T-cell (primary cell): ENCODE measurements at regions not wholly inside any gene's neighbourhood (a gene's known extent, or its start where the extent isn't known, plus 50 kb on each side); places are given as distances from the start of the nearest gene placed in this dataset.
"Not testable (repeated sequence)": the region's sequence is repeated elsewhere in the genome, so short reads cannot be mapped to it uniquely, and the experiment has no call there.

Experiments used
- ATAC-seq, 4 experiments: fragments of 200-7000 bp in 3 of 4; fragments of 150-1000 bp in 1 of 4; cut with Tn5 transposase; replicated peaks in 1 of 4; 1 replicate in 3 of 4; 2 replicates in 1 of 4; pipeline ENCODE4 v1.10.0; 2021; ENCODE audit warnings: moderate library complexity in 3 of 4, mild to moderate bottlenecking in 2 of 4, moderate number of reproducible peaks in 1 of 4
- CTCF ChIA-PET, 2 donors: fragments of 300-600 bp; sonication (Branson Sonifier 250); formaldehyde crosslinking; loops; one replicate each; lab custom pipeline; 2022; ENCODE audit warnings: antibody characterized with exemption in 2 of 2; lab: Charles Lee
- POLR2A ChIA-PET, 2 donors: fragments of 300-600 bp; sonication (Branson Sonifier 250); formaldehyde crosslinking; loops; one replicate each; lab custom pipeline; 2022; ENCODE audit warnings: antibody characterized with exemption in 2 of 2; lab: Charles Lee
- DNase-seq, 35 experiments: peaks; one replicate each; pipeline versions ENCODE4 v3.0.0 to v3.0.0-alpha.2; 2013 to 2023
- H3K27ac ChIP-seq: one replicate; pipeline ENCODE4 v1.5.1; 2013; ENCODE audit warnings: low read length
- H3K27me3 ChIP-seq, 2 experiments: replicated peaks in 1 of 2; 1 replicate in 1 of 2; 2 replicates in 1 of 2; pipeline versions ENCODE4 v1.6.1 to v1.7.0; 2013; ENCODE audit warnings: low read length in 1 of 2, mixed read lengths in 1 of 2; ENCODE audit not compliant: control insufficient read depth in 2 of 2, insufficient read depth in 2 of 2; ENCODE audit errors: extremely low read depth in 1 of 2
- H3K36me3 ChIP-seq, 2 donors: 1 replicate in 1 of 2; 2 replicates in 1 of 2; pipeline versions ENCODE4 v1.6.1 to v1.7.0; 2013; ENCODE audit warnings: low read length in 1 of 2; ENCODE audit not compliant: control insufficient read depth in 2 of 2, insufficient read depth in 1 of 2; ENCODE audit errors: extremely low read depth in 1 of 2
- H3K4me1 ChIP-seq, 2 experiments: 1 replicate in 1 of 2; 2 replicates in 1 of 2; pipeline versions ENCODE4 v1.6.1 to v1.7.0; 2013; ENCODE audit warnings: low read length in 2 of 2, mixed read lengths in 1 of 2; ENCODE audit not compliant: insufficient read depth in 2 of 2, control insufficient read depth in 1 of 2; ENCODE audit errors: extremely low read depth in 1 of 2
- H3K4me3 ChIP-seq, 2 donors: 1 replicate in 1 of 2; 2 replicates in 1 of 2; pipeline versions ENCODE4 v1.5.1 to v1.7.0; 2013; ENCODE audit warnings: mild to moderate bottlenecking in 2 of 2, low read length in 1 of 2, moderate library complexity in 1 of 2; ENCODE audit not compliant: control insufficient read depth in 1 of 2; ENCODE audit errors: extremely low read depth in 1 of 2
- H3K9me3 ChIP-seq: 2 replicates; pipeline ENCODE4 v1.7.0; 2013
- H3K27ac Mint-ChIP-seq, 2 donors: one replicate each; pipeline ENCODE4 v1.8.0; 2020 to 2021; ENCODE audit warnings: mild to moderate bottlenecking in 2 of 2, mixed read lengths in 2 of 2
- H3K27me3 Mint-ChIP-seq, 2 donors: one replicate each; pipeline ENCODE4 v1.8.0; 2021 to 2022; ENCODE audit warnings: mixed read lengths in 2 of 2
- H3K36me3 Mint-ChIP-seq: one replicate; pipeline ENCODE4 v1.8.0; 2021; ENCODE audit warnings: mixed read lengths
- H3K4me1 Mint-ChIP-seq, 3 donors: one replicate each; pipeline ENCODE4 v1.8.0; 2020 to 2022; ENCODE audit warnings: mixed read lengths in 3 of 3, mild to moderate bottlenecking in 1 of 3
- H3K4me3 Mint-ChIP-seq, 3 donors: one replicate each; pipeline ENCODE4 v1.8.0; 2020 to 2022; ENCODE audit warnings: mild to moderate bottlenecking in 3 of 3, mixed read lengths in 3 of 3, moderate library complexity in 3 of 3
- H3K9me3 Mint-ChIP-seq, 3 donors: one replicate each; pipeline ENCODE4 v1.8.0; 2020 to 2022; ENCODE audit warnings: mixed read lengths in 3 of 3
- WGBS: methylation state at CpG from one replicate; pipeline ENCODE4 v1.1.5; 2013; ENCODE audit warnings: missing lambda C conversion rate; ENCODE audit not compliant: insufficient coverage; 5-methylcytosine and 5-hydroxymethylcytosine counted together

DNA sequence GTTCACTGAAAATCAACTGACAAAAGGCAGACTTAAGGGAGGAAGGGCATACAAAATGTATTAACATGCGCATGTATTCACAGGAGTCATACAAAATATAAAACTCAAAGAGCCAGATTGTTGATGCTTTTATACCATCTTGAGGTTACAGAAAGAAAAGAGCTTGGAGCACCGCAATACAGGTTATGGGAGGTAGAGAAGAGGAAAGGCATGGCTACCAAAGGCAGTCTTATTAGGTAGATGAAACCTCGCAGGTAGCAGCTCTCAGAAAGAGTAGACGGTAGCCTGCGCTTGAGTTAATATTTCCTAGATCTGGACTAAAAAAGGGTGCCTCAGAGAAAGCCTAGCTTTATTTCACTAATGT is 69.0 kb upstream of the DHRS4 start:
- no peaks in the 10 kb centered on the region for H3K36me3 ChIP-seq
- ChIA-PET CTCF (interaction anchor here in 1 of 2 donors (0.8 kb wide), 1 partner anchor 101 kb away, joined by 3 read pairs; no protein-coding TSS in a partner anchor), POLR2A (no interaction called here)
- no peak overlapping the region for H3K27ac ChIP-seq
- WGBS: no CpG with 5 or more reads among the region's 5 CpGs
- Mint-ChIP-seq H3K36me3 (no peaks in the 10 kb centered on the region), H3K27me3 (peaks cover 18 to 21% of the 10 kb centered on the region in 2 donors), H3K9me3 (peaks cover 4% of the 10 kb centered on the region in 3 donors), H3K27ac (no peak overlapping the region), H3K4me1 (no peaks in the 10 kb centered on the region), H3K4me3 (no peak overlapping the region)
- no peak for ATAC-seq
- no peak overlapping the region for H3K4me3 ChIP-seq
- H3K27me3 ChIP-seq: peaks cover 0 to 3% of the 10 kb centered on the region in 2 experiments
- H3K9me3 ChIP-seq: no peaks in the 10 kb centered on the region
- no peaks in the 10 kb centered on the region for H3K4me1 ChIP-seq
- DNase-seq: no peak

DNA sequence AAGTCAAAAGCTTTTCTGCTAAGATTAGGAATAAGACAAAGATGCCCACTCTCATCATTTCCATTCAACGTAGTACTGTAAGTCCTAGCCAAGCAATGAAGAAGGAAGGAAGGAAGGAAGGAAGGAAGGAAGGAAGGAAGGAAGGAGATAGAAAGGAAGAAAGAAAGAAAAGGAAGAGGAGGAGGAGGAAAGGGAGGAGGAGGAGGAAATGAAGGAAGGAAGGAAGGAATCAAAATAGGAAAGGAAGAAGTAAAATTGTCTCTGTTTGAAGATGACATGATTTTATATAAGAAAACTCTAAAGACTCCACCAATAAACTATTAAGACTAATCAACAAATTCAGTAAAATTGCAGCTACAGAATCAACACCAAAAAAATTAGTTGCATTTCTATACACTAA is 66.0 kb upstream of the DHRS4 start:
- Histone ChIP-seq H3K4me1 (no peaks in the 10 kb centered on the region), H3K9me3 (no peaks in the 10 kb centered on the region), H3K27ac (no peak overlapping the region), H3K36me3 (no peaks in the 10 kb centered on the region), H3K27me3 (peaks cover 0 to 3% of the 10 kb centered on the region in 2 experiments), H3K4me3 (no peak overlapping the region)
- H3K4me3 Mint-ChIP-seq: no peak overlapping the region
- POLR2A ChIA-PET: no interaction called here
- no CpG with 5 or more reads among the region's 1 CpG for WGBS
- no peaks in the 10 kb centered on the region for H3K4me1 Mint-ChIP-seq
- H3K36me3 Mint-ChIP-seq: no peaks in the 10 kb centered on the region
- CTCF ChIA-PET: no interaction called here
- DNase-seq (no peak), ATAC-seq (no peak)
- no peak overlapping the region for H3K27ac Mint-ChIP-seq
- peaks cover 21 to 29% of the 10 kb centered on the region in 2 donors for H3K27me3 Mint-ChIP-seq
- peaks cover 4% of the 10 kb centered on the region in 3 donors for H3K9me3 Mint-ChIP-seq

DNA sequence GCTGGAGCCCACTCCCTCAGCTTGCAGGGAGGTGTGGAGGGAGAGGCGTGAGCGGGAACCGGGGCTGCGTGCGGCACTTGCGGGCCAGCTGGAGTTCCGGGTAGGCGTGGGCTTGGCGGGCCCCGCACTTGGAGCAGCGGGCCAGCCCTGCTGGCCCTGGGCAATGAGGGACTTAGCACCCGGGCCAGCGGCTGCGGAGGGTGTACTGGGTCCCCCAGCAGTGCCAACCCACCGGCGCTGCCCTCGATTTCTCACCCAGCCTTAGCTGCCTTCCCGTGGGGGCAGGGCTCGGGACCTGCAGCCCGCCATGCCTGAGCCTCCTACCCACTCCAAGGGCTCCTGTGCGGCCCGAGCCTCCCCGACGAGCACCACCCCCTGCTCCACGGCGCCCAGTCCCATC is 61.9 kb upstream of the DHRS4 start:
- H3K27me3 ChIP-seq, H3K36me3 ChIP-seq, H3K4me1 ChIP-seq, CTCF ChIA-PET, POLR2A ChIA-PET, H3K27ac Mint-ChIP-seq, H3K4me3 Mint-ChIP-seq, H3K9me3 Mint-ChIP-seq, DNase-seq, H3K36me3 Mint-ChIP-seq, H3K4me1 Mint-ChIP-seq, H3K9me3 ChIP-seq, ATAC-seq, H3K4me3 ChIP-seq, H3K27ac ChIP-seq: not testable (repeated sequence)
- peaks cover 27 to 28% of the 10 kb centered on the region in 2 donors for H3K27me3 Mint-ChIP-seq
- WGBS: 94% methylated on average over 11 of the region's 26 CpGs

DNA sequence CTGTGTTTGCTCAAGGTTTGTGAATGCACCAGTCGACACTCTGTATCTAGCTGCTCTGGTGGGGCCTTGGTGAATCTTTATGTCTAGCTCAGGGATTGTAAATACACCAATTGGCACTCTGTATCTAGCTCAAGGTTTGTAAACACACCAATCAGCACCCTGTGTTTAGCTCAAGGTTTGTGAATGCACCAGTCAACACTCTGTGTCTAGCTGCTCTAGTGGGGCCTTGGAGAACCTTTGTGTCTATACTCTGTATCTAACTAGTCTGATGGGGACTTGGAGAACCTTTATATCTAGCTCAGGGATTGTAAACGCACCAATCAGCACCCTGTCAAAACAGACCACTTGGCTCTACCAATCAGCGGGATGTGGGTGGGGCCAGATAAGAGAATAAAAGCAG is 61.3 kb upstream of the DHRS4 start:
- H3K27ac ChIP-seq, H3K36me3 ChIP-seq, H3K4me3 Mint-ChIP-seq, H3K9me3 Mint-ChIP-seq, DNase-seq, H3K27me3 ChIP-seq, H3K36me3 Mint-ChIP-seq, H3K27ac Mint-ChIP-seq, H3K4me1 Mint-ChIP-seq, H3K4me3 ChIP-seq, ATAC-seq, CTCF ChIA-PET, H3K4me1 ChIP-seq, H3K9me3 ChIP-seq, POLR2A ChIA-PET: not testable (repeated sequence)
- no CpG with 5 or more reads among the region's 3 CpGs for WGBS
- H3K27me3 Mint-ChIP-seq: peaks cover 21 to 23% of the 10 kb centered on the region in 2 donors

DNA sequence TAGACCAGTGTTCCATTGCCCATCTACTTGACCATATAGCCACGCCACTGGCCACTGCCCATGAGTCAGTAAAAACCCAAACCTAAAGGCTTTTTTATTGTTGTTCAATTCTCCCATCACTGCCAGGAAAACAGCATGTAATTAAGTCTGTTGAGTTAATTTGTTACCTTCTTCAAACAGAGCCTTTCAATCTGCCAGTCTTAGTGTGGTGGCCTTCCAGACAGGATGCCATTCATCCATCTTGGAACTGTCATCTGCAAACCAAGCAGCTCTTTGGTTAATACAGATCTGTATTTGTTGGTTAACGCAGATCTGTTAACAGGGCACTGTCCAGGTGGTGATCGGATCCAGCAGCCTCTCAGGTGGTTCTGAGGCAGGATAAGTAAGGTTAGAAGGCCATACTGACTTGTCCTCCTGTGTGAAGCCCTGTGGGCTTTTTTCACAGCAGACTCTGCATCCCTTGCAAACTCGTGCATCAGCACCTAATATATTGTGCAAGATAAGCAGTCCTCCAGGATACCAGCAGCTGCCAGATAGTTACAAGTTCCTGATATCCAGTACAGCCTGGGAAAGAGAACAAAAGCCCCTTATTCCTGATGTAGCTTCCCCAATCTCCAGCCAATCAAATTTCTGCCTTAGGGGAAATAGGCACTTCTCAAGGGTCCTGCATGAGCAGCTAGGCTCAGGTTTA is 59.1 kb upstream of the DHRS4 start:
- no peak overlapping the region for H3K27ac ChIP-seq
- no peaks in the 10 kb centered on the region for H3K4me1 ChIP-seq
- peaks cover 0 to 2% (median 0%) of the 10 kb centered on the region in 3 donors for H3K4me1 Mint-ChIP-seq
- H3K9me3 ChIP-seq: no peaks in the 10 kb centered on the region
- no peaks in the 10 kb centered on the region for H3K9me3 Mint-ChIP-seq
- no peak overlapping the region for H3K4me3 ChIP-seq
- no peak for DNase-seq
- H3K27me3 Mint-ChIP-seq: peaks cover 11 to 14% of the 10 kb centered on the region in 2 donors
- no peak overlapping the region for H3K27ac Mint-ChIP-seq
- CTCF ChIA-PET: no interaction called here
- H3K4me3 Mint-ChIP-seq: no peak overlapping the region
- H3K36me3 ChIP-seq: no peaks in the 10 kb centered on the region
- 73% methylated on average over 2 of the region's 4 CpGs for WGBS
- POLR2A ChIA-PET: no interaction called here
- no peak for ATAC-seq
- no peaks in the 10 kb centered on the region for H3K36me3 Mint-ChIP-seq
- no peaks in the 10 kb centered on the region for H3K27me3 ChIP-seq

DNA sequence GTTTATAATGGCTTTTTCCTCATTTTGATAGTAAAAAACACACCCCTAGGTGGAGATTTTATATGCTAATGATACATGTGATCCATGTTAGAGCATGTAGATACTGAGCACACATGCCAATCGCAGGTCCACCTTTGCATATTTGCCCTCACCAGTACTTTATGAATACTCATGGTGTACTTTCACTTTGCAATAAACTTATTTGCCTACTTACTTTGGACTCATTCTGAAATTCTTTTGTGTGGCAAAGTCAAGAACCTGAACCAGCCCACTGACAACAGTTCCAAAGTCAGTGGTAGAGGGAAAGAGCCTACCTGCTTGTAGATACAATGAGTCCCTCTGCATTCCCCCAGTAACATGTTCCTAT is 58.5 kb upstream of the DHRS4 start:
- no peaks in the 10 kb centered on the region for H3K4me1 ChIP-seq
- Mint-ChIP-seq H3K27ac (peak overlapping the region in 1 of 2 donors; percentile 4), H3K4me1 (peaks cover 0 to 2% (median 0%) of the 10 kb centered on the region in 3 donors), H3K36me3 (no peaks in the 10 kb centered on the region), H3K4me3 (no peak overlapping the region), H3K9me3 (no peaks in the 10 kb centered on the region), H3K27me3 (peaks cover 13 to 14% of the 10 kb centered on the region in 2 donors)
- ChIA-PET POLR2A (no interaction called here), CTCF (no interaction called here)
- ATAC-seq (no peak), DNase-seq (no peak)
- no peaks in the 10 kb centered on the region for H3K27me3 ChIP-seq
- no peak overlapping the region for H3K27ac ChIP-seq
- no peak overlapping the region for H3K4me3 ChIP-seq
- H3K9me3 ChIP-seq: no peaks in the 10 kb centered on the region
- H3K36me3 ChIP-seq: no peaks in the 10 kb centered on the region
- WGBS: no CpG with 5 or more reads among the region's 1 CpG
